Coronary artery (tissue), 2 donors: ENCODE measurements at regions not wholly inside any gene's neighbourhood (a gene's known extent, or its start where the extent isn't known, plus 50 kb on each side); places are given as distances from the start of the nearest gene placed in this dataset.
"Not testable (repeated sequence)": the region's sequence is repeated elsewhere in the genome, so short reads cannot be mapped to it uniquely, and the experiment has no call there.

Source experiments
- DNase-seq: peaks from one replicate; pipeline ENCODE4 v3.0.0-alpha.2; 2017; ENCODE audit warnings: low spot score
- H3K27ac ChIP-seq, 2 donors: fragments of 200-600 bp; sonication (generic); one replicate each; pipeline ENCODE4 v1.5.1; 2016 to 2019
- H3K4me3 ChIP-seq: fragments of 200-600 bp; sonication (generic); 2 replicates; pipeline ENCODE4 v1.5.1; 2016; ENCODE audit warnings: mild to moderate bottlenecking, moderate library complexity
- CTCF ChIP-seq: fragments of 200-600 bp; sonication (generic); IDR thresholded peaks from one replicate; pipeline ENCODE4 v1.5.1; 2019; ENCODE audit warnings: antibody characterized with exemption

- Histone ChIP-seq H3K27ac (no peak overlapping the region), H3K4me3 (no peak overlapping the region)
- TF ChIP-seq CTCF: no peak
- no peak for DNase-seq
These were observed 123.6 kb upstream of the TSPAN8 start for GRCh38 chr12:71281425-71281824.

- TF ChIP-seq CTCF: no peak
- DNase-seq: no peak
These were observed 120.1 kb upstream of the TSPAN8 start for GRCh38 chr12:71277866-71278265.

GRCh38 chr12:71276541-71276940 is 118.7 kb upstream of the TSPAN8 start:
- no peak for DNase-seq
- Histone ChIP-seq H3K27ac (peak overlapping the region in 1 of 2 donors; percentile 2), H3K4me3 (no peak overlapping the region)
- TF ChIP-seq CTCF: no peak

More at GRCh38 chr12:71277866-71278265, 120.1 kb upstream of the TSPAN8 start:
- Histone ChIP-seq H3K4me3 (no peak overlapping the region), H3K27ac (no peak overlapping the region)

DNA sequence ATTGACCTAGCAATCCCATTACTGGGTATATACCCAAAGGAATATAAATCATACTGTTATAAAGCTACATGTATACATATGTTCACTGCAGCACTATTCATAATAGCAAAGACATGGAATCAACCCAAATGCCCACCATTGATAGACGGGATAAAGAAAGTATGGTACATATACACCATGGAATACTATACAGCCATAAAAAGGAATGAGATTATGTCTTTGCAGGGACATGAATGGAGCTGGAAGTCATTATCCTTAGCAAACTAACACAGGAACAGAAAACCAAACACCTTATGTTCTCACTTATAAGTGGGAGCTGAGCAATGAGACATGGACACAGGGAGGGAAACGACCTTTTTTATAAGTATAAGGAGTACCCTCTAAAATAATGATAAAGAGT is 113.0 kb upstream of the TSPAN8 start:
- not testable (repeated sequence) for H3K27ac ChIP-seq, H3K4me3 ChIP-seq, DNase-seq

GRCh38 chr12:71270057-71270456 is 112.3 kb upstream of the TSPAN8 start:
- Histone ChIP-seq H3K27ac (no peak overlapping the region), H3K4me3 (no peak overlapping the region)
- no peak for TF ChIP-seq CTCF
- DNase-seq: no peak

GRCh38 chr12:71269281-71269598 is 111.4 kb upstream of the TSPAN8 start:
- Histone ChIP-seq H3K27ac (no peak overlapping the region), H3K4me3 (no peak overlapping the region)
- no peak for TF ChIP-seq CTCF
- no peak for DNase-seq

GRCh38 chr12:71268598-71269280 is 110.9 kb upstream of the TSPAN8 start:
- DNase-seq: no peak
- TF ChIP-seq CTCF: no peak
- Histone ChIP-seq H3K4me3 (no peak overlapping the region), H3K27ac (no peak overlapping the region)
